ENCODE measurements at regions not wholly inside any gene's neighbourhood (a gene's known extent, or its start where the extent isn't known, plus 50 kb on each side); places are given as distances from the start of the nearest gene placed in this dataset.
"Not testable (repeated sequence)": the region's sequence is repeated elsewhere in the genome, so short reads cannot be mapped to it uniquely, and the experiment has no call there.

- no peak for DNase-seq (ENCODE audit: low spot score)
Measured at GRCh38 chr4:167838686-167839085, 253.7 kb upstream of the ANXA10 start.

- DNase-seq (ENCODE audit: low spot score), result no peak
Measured at GRCh38 chr4:167842487-167842886, 249.8 kb upstream of the ANXA10 start.

GRCh38 chr4:167854881-167855280, 237.5 kb upstream of the ANXA10 start:
- no peak for DNase-seq (ENCODE audit: low spot score)

- not testable (repeated sequence) for DNase-seq (ENCODE audit: low spot score)
Measured at GRCh38 chr4:167858127-167858526, 234.2 kb upstream of the ANXA10 start.

GRCh38 chr4:167867191-167867590, 225.1 kb upstream of the ANXA10 start:
- no peak for DNase-seq (ENCODE audit: low spot score)

- DNase-seq (ENCODE audit: low spot score), result no peak
Measured at GRCh38 chr4:167868163-167868562, 224.2 kb upstream of the ANXA10 start.

GRCh38 chr4:167873496-167873895, 218.8 kb upstream of the ANXA10 start:
- no peak for DNase-seq (ENCODE audit: low spot score)

- not testable (repeated sequence) for DNase-seq (ENCODE audit: low spot score)
Measured at GRCh38 chr4:167876091-167876490, 216.2 kb upstream of the ANXA10 start.

- not testable (repeated sequence) for DNase-seq (ENCODE audit: low spot score)
Measured at GRCh38 chr4:167877826-167878225, 214.5 kb upstream of the ANXA10 start.

GRCh38 chr4:167883266-167883665, 209.1 kb upstream of the ANXA10 start:
- no peak for DNase-seq (ENCODE audit: low spot score)

GRCh38 chr4:167885071-167885470, 207.3 kb upstream of the ANXA10 start:
- no peak for DNase-seq (ENCODE audit: low spot score)

- no peak for DNase-seq (ENCODE audit: low spot score)
Measured at GRCh38 chr4:167885872-167886271, 206.5 kb upstream of the ANXA10 start.

- no peak for DNase-seq (ENCODE audit: low spot score)
Measured at GRCh38 chr4:167887726-167888125, 204.6 kb upstream of the ANXA10 start.

GRCh38 chr4:167890226-167890625, 202.1 kb upstream of the ANXA10 start:
- no peak for DNase-seq (ENCODE audit: low spot score)

- no peak for DNase-seq (ENCODE audit: low spot score)
Measured at GRCh38 chr4:167893531-167893930, 198.8 kb upstream of the ANXA10 start.

- DNase-seq (ENCODE audit: low spot score), result not testable (repeated sequence)
Measured at GRCh38 chr4:167896260-167896659, 196.1 kb upstream of the ANXA10 start.

GRCh38 chr4:167897116-167897515, 195.2 kb upstream of the ANXA10 start:
- no peak for DNase-seq (ENCODE audit: low spot score)

- no peak for DNase-seq (ENCODE audit: low spot score)
Measured at GRCh38 chr4:167903291-167903721, 189.0 kb upstream of the ANXA10 start.

- DNase-seq (ENCODE audit: low spot score), result no peak
Measured at GRCh38 chr4:167906851-167907250, 185.5 kb upstream of the ANXA10 start.

GRCh38 chr4:167908816-167909215, 183.5 kb upstream of the ANXA10 start:
- no peak for DNase-seq (ENCODE audit: low spot score)

GRCh38 chr4:167912535-167912934, 179.8 kb upstream of the ANXA10 start:
- not testable (repeated sequence) for DNase-seq (ENCODE audit: low spot score)

- DNase-seq (ENCODE audit: low spot score), result no peak
Measured at GRCh38 chr4:167918077-167918476, 174.3 kb upstream of the ANXA10 start.

GRCh38 chr4:167930166-167930565, 162.2 kb upstream of the ANXA10 start:
- DNase-seq (ENCODE audit: low spot score), result no peak

- no peak for DNase-seq (ENCODE audit: low spot score)
Measured at GRCh38 chr4:167934216-167934615, 158.1 kb upstream of the ANXA10 start.

All from Ammon's horn (tissue), 1 donor.